Fibroblast of lung (primary cell): ENCODE measurements at regions not wholly inside any gene's neighbourhood (a gene's known extent, or its start where the extent isn't known, plus 50 kb on each side); places are given as distances from the start of the nearest gene placed in this dataset.
A peak's percentile ranks its signal among the peaks of the same experiment; 100 is the strongest.

ENCODE experiments used
- DNase-seq, 2 donors: peaks; one replicate each; pipeline versions ENCODE4 v3.0.0 to v3.0.0-alpha.2; 2010; ENCODE audit warnings: low read depth in 2 of 2
- H2AFZ ChIP-seq: 2 replicates; pipeline ENCODE4 v1.5.1; 2012; ENCODE audit warnings: low read length, control low read depth, inconsistent platforms
- H3K27ac ChIP-seq: 2 replicates; pipeline ENCODE4 v1.5.1; 2011; ENCODE audit warnings: low read length, control low read depth; ENCODE audit not compliant: insufficient read depth
- H3K27me3 ChIP-seq: 2 replicates; pipeline ENCODE4 v1.5.1; 2011; ENCODE audit warnings: mild to moderate bottlenecking, low read length; ENCODE audit not compliant: control insufficient read depth, insufficient read depth
- H3K36me3 ChIP-seq: 2 replicates; pipeline ENCODE4 v1.5.1; 2011; ENCODE audit warnings: low read length; ENCODE audit not compliant: control insufficient read depth, insufficient read depth
- H3K4me1 ChIP-seq: 2 replicates; pipeline ENCODE4 v1.5.1; 2011; ENCODE audit warnings: low read length; ENCODE audit not compliant: control insufficient read depth, insufficient read depth; ENCODE audit errors: extremely low read depth
- H3K4me2 ChIP-seq: 2 replicates; pipeline ENCODE4 v1.5.1; 2011; ENCODE audit warnings: low read length, control low read depth; ENCODE audit not compliant: insufficient read depth; ENCODE audit errors: extremely low read depth
- H3K4me3 ChIP-seq, 4 experiments: fragments of 200-600 bp in 1 of 4; sonication (generic) in 1 of 4; replicated peaks in 1 of 4; 2 replicates each; pipeline ENCODE4 v1.5.1; 2011 to 2016; ENCODE audit warnings: low read length in 4 of 4, low read depth in 3 of 4, mild to moderate bottlenecking in 3 of 4, control low read depth in 2 of 4, inconsistent platforms in 1 of 4, mixed read lengths in 1 of 4; ENCODE audit not compliant: insufficient read depth in 1 of 4; ENCODE audit errors: control extremely low read depth in 1 of 4
- H3K79me2 ChIP-seq: 2 replicates; pipeline ENCODE4 v1.5.1; 2012; ENCODE audit warnings: mild to moderate bottlenecking, low read length, inconsistent platforms; ENCODE audit not compliant: control insufficient read depth, insufficient read depth
- H3K9ac ChIP-seq: 2 replicates; pipeline ENCODE4 v1.5.1; 2011; ENCODE audit warnings: mild to moderate bottlenecking, low read length, control low read depth; ENCODE audit not compliant: insufficient read depth
- H3K9me3 ChIP-seq: 2 replicates; pipeline ENCODE4 v1.5.1; 2012; ENCODE audit warnings: low read depth, low read length; ENCODE audit not compliant: control insufficient read depth, insufficient read depth
- H4K20me1 ChIP-seq: 2 replicates; pipeline ENCODE4 v1.5.1; 2011; ENCODE audit warnings: low read length; ENCODE audit not compliant: control insufficient read depth, insufficient read depth; ENCODE audit errors: extremely low read depth
- CTCF ChIP-seq, 2 donors: IDR thresholded peaks in 1 of 2; conservative IDR thresholded peaks in 1 of 2; 1 replicate in 1 of 2; 2 replicates in 1 of 2; pipeline ENCODE4 v1.5.1; 2011 to 2012; ENCODE audit warnings: low read length in 2 of 2, control low read depth in 1 of 2, inconsistent platforms in 1 of 2, low read depth in 1 of 2, mild to moderate bottlenecking in 1 of 2
- EZH2 ChIP-seq: IDR thresholded peaks from 2 replicates; pipeline ENCODE4 v1.5.1; 2012; ENCODE audit warnings: low read length, control low read depth, mild to moderate bottlenecking; ENCODE audit errors: missing control alignments

- H3K9me3 ChIP-seq: no peaks in the 10 kb centered on the region
- H2AFZ ChIP-seq: no peak overlapping the region
- H3K79me2 ChIP-seq: no peaks in the 10 kb centered on the region
- H3K27ac ChIP-seq: no peak overlapping the region
- H3K4me2 ChIP-seq: no peak overlapping the region
- H3K4me1 ChIP-seq: no peaks in the 10 kb centered on the region
- H4K20me1 ChIP-seq: no peaks in the 10 kb centered on the region
- no peaks in the 10 kb centered on the region for H3K36me3 ChIP-seq
- peak; percentile 55 to 74 for DNase-seq
- no peaks in the 10 kb centered on the region for H3K27me3 ChIP-seq
- no peak overlapping the region for H3K4me3 ChIP-seq
- no peak overlapping the region for H3K9ac ChIP-seq
- TF ChIP-seq EZH2: no peak
- no peak for TF ChIP-seq CTCF (conservative IDR thresholded peaks at IDR 0.05 in 1 of 2, IDR thresholded peaks at IDR 0.05 in 1 of 2; ENCODE audit: low read depth in 1 of 2, low read length in 2 of 2)
Measured at GRCh38 chr3:80087767-80088166, 320.0 kb upstream of the ROBO1 start.

- H3K27ac ChIP-seq: no peak overlapping the region
- H3K79me2 ChIP-seq: no peaks in the 10 kb centered on the region
- H3K4me1 ChIP-seq: no peaks in the 10 kb centered on the region
- DNase-seq: no peak
- H3K9ac ChIP-seq: no peak overlapping the region
- no peaks in the 10 kb centered on the region for H3K9me3 ChIP-seq
- H2AFZ ChIP-seq: no peak overlapping the region
- H4K20me1 ChIP-seq: no peaks in the 10 kb centered on the region
- H3K4me3 ChIP-seq: no peak overlapping the region
- no peak overlapping the region for H3K4me2 ChIP-seq
- TF ChIP-seq EZH2 (no peak), CTCF (conservative IDR thresholded peaks at IDR 0.05 in 1 of 2, IDR thresholded peaks at IDR 0.05 in 1 of 2; ENCODE audit: low read depth in 1 of 2, low read length in 2 of 2) (no peak)
- no peaks in the 10 kb centered on the region for H3K27me3 ChIP-seq
- H3K36me3 ChIP-seq: no peaks in the 10 kb centered on the region
Measured at GRCh38 chr3:80086426-80086825, 318.6 kb upstream of the ROBO1 start.

- H3K27me3 ChIP-seq: no peaks in the 10 kb centered on the region
- no peak overlapping the region for H2AFZ ChIP-seq
- no peak overlapping the region for H3K9ac ChIP-seq
- no peak overlapping the region for H3K4me2 ChIP-seq
- no peak overlapping the region for H3K27ac ChIP-seq
- no peak overlapping the region for H3K4me3 ChIP-seq
- no peaks in the 10 kb centered on the region for H3K79me2 ChIP-seq
- no peaks in the 10 kb centered on the region for H3K4me1 ChIP-seq
- no peaks in the 10 kb centered on the region for H3K9me3 ChIP-seq
- no peak for TF ChIP-seq CTCF (conservative IDR thresholded peaks at IDR 0.05 in 1 of 2, IDR thresholded peaks at IDR 0.05 in 1 of 2; ENCODE audit: low read depth in 1 of 2, low read length in 2 of 2)
- no peak for TF ChIP-seq EZH2
- H4K20me1 ChIP-seq: no peaks in the 10 kb centered on the region
- H3K36me3 ChIP-seq: no peaks in the 10 kb centered on the region
- peak; percentile 3 to 25 for DNase-seq
Measured at GRCh38 chr3:80079886-80080285, 312.1 kb upstream of the ROBO1 start.
